Uterus (tissue), 2 donors: ENCODE measurements at regions not wholly inside any gene's neighbourhood (a gene's known extent, or its start where the extent isn't known, plus 50 kb on each side); places are given as distances from the start of the nearest gene placed in this dataset.

ENCODE experiments used
- POLR2A ChIP-seq, 2 donors: fragments of 450-650 bp; IDR thresholded peaks; one replicate each; pipeline ENCODE4 v1.6.1; 2016; ENCODE audit warnings: antibody characterized with exemption in 2 of 2, mild to moderate bottlenecking in 1 of 2, moderate library complexity in 1 of 2
- TF ChIP-seq, protein P1 (sequence below), 4 experiments: fragments of 200-600 bp in 2 of 4; fragments of 450-650 bp in 2 of 4; sonication (generic) in 2 of 4; IDR thresholded peaks; one replicate each; pipeline ENCODE4 v1.5.1; 2016 to 2019; ENCODE audit warnings: antibody characterized with exemption in 4 of 4, mild to moderate bottlenecking in 2 of 4, moderate library complexity in 1 of 4

DNA sequence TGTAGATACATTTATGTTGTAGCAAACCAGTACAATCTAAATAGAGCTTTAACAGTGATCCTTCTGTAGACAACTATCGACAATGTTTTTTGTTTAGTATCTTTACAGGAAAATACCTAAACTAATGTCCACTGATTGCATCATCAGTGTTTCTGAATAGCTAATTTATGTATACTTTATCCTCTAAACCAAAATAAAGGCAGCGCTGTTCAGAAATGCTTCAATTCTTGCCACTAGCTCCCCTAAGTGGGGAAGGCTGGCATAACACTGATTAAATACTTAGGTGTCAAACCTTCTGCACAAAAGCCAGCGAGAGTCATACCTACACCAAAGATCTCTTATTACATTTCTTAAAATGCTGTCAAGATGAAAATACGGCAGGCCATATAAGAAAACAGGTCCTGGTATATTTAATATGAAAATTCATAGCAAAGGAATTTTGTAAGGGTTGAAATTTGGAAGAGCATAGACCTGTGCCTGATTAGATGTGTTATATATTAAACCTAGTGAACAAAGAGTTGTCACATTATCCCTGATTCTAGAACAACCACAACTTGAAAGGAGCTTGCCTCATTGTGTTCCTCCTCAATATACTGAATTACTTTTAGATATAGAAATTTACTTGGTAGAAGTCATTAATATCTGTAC lies 1693.4 kb upstream of the SLC39A10 start:
- TF ChIP-seq, protein P1, sequence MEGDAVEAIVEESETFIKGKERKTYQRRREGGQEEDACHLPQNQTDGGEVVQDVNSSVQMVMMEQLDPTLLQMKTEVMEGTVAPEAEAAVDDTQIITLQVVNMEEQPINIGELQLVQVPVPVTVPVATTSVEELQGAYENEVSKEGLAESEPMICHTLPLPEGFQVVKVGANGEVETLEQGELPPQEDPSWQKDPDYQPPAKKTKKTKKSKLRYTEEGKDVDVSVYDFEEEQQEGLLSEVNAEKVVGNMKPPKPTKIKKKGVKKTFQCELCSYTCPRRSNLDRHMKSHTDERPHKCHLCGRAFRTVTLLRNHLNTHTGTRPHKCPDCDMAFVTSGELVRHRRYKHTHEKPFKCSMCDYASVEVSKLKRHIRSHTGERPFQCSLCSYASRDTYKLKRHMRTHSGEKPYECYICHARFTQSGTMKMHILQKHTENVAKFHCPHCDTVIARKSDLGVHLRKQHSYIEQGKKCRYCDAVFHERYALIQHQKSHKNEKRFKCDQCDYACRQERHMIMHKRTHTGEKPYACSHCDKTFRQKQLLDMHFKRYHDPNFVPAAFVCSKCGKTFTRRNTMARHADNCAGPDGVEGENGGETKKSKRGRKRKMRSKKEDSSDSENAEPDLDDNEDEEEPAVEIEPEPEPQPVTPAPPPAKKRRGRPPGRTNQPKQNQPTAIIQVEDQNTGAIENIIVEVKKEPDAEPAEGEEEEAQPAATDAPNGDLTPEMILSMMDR (IDR thresholded peaks at IDR 0.05) = no peak
- TF ChIP-seq POLR2A (IDR thresholded peaks at IDR 0.05) = no peak
